Smooth muscle cell (in vitro differentiated cells): ENCODE measurements at regions not wholly inside any gene's neighbourhood (a gene's known extent, or its start where the extent isn't known, plus 50 kb on each side); places are given as distances from the start of the nearest gene placed in this dataset.

Experiments used
- DNase-seq: peaks from one replicate; lab custom pipeline; 2025; ENCODE audit not compliant: unreplicated experiment; lab: John Stamatoyannopoulos, UW
- H2AFZ ChIP-seq: fragments of 200-600 bp; sonication (generic); 2 replicates; pipeline ENCODE4 v1.6.0; 2016; ENCODE audit warnings: antibody characterized with exemption, low read depth, mild to moderate bottlenecking
- H3F3A ChIP-seq: fragments of 200-600 bp; sonication (generic); 2 replicates; pipeline ENCODE4 v1.6.0; 2017; ENCODE audit warnings: antibody characterized with exemption, low read depth
- H3K27ac ChIP-seq: fragments of 200-600 bp; sonication (generic); 2 replicates; pipeline ENCODE4 v1.5.1; 2016; ENCODE audit warnings: low read depth, mild to moderate bottlenecking
- H3K27me3 ChIP-seq: fragments of 200-600 bp; sonication (generic); 2 replicates; pipeline ENCODE4 v1.6.1; 2016; ENCODE audit warnings: low read depth, mild to moderate bottlenecking
- H3K36me3 ChIP-seq: fragments of 200-600 bp; sonication (generic); 2 replicates; pipeline ENCODE4 v1.5.1; 2016; ENCODE audit warnings: low read depth
- H3K4me1 ChIP-seq: fragments of 200-600 bp; sonication (generic); 2 replicates; pipeline ENCODE4 v1.5.1; 2016; ENCODE audit warnings: low read depth
- H3K4me2 ChIP-seq: fragments of 200-600 bp; sonication (generic); 2 replicates; pipeline ENCODE4 v1.6.0; 2016; ENCODE audit warnings: mild to moderate bottlenecking
- H3K4me3 ChIP-seq: fragments of 200-600 bp; sonication (generic); 2 replicates; pipeline ENCODE4 v1.5.1; 2016; ENCODE audit warnings: mild to moderate bottlenecking
- H3K79me2 ChIP-seq: fragments of 200-600 bp; sonication (generic); 2 replicates; pipeline ENCODE4 v1.6.0; 2016; ENCODE audit warnings: low read depth, mild to moderate bottlenecking
- H3K9ac ChIP-seq: fragments of 200-600 bp; sonication (generic); 2 replicates; pipeline ENCODE4 v1.6.0; 2016; ENCODE audit warnings: low read depth
- H3K9me3 ChIP-seq: fragments of 200-600 bp; sonication (generic); replicated peaks from 2 replicates; pipeline ENCODE4 v1.5.1; 2016; ENCODE audit warnings: low read depth
- H4K20me1 ChIP-seq: fragments of 200-600 bp; sonication (generic); 2 replicates; pipeline ENCODE4 v1.6.0; 2016; ENCODE audit warnings: low read depth
- WGBS: methylation state at CpG from one replicate; pipeline ENCODE4 v1.1.7; 2016; ENCODE audit warnings: low lambda C conversion rate; 5-methylcytosine and 5-hydroxymethylcytosine counted together
- TF ChIP-seq, protein P1 (sequence below): fragments of 200-600 bp; sonication (generic); IDR thresholded peaks from 2 replicates; pipeline ENCODE4 v1.5.1; 2017; ENCODE audit warnings: borderline replicate concordance, mild to moderate bottlenecking, antibody characterized with exemption; ENCODE audit not compliant: insufficient read depth, poor library complexity, severe bottlenecking

DNA sequence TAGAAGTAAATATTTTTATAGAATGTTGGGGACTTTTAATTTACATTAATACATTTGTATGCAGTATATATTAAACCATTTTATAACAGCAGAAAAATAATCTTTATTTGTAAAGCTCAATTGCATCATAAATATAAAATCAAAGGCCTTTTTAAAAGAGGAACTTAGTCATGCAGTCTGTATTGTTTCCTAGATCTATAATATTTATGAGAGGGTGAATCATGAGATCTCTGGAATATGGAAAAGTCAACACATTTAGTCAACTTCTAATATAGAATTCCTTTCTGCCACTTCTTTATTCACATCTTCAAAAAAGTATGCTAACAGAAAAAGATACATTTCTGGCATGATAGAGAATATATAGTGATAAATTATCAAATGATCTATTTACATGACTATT lies 410.3 kb upstream of the ZNF385D start:
- Histone ChIP-seq H3F3A (no peaks in the 10 kb centered on the region), H3K4me1 (no peaks in the 10 kb centered on the region), H3K27me3 (no peaks in the 10 kb centered on the region), H3K36me3 (no peaks in the 10 kb centered on the region), H3K4me3 (no peak overlapping the region), H3K4me2 (no peak overlapping the region), H4K20me1 (no peaks in the 10 kb centered on the region), H3K9me3 (no peaks in the 10 kb centered on the region), H3K9ac (no peak overlapping the region), H2AFZ (no peak overlapping the region), H3K27ac (no peak overlapping the region), H3K79me2 (no peaks in the 10 kb centered on the region)
- TF ChIP-seq, protein P1, sequence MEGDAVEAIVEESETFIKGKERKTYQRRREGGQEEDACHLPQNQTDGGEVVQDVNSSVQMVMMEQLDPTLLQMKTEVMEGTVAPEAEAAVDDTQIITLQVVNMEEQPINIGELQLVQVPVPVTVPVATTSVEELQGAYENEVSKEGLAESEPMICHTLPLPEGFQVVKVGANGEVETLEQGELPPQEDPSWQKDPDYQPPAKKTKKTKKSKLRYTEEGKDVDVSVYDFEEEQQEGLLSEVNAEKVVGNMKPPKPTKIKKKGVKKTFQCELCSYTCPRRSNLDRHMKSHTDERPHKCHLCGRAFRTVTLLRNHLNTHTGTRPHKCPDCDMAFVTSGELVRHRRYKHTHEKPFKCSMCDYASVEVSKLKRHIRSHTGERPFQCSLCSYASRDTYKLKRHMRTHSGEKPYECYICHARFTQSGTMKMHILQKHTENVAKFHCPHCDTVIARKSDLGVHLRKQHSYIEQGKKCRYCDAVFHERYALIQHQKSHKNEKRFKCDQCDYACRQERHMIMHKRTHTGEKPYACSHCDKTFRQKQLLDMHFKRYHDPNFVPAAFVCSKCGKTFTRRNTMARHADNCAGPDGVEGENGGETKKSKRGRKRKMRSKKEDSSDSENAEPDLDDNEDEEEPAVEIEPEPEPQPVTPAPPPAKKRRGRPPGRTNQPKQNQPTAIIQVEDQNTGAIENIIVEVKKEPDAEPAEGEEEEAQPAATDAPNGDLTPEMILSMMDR: no peak
- DNase-seq: no peak

DNA sequence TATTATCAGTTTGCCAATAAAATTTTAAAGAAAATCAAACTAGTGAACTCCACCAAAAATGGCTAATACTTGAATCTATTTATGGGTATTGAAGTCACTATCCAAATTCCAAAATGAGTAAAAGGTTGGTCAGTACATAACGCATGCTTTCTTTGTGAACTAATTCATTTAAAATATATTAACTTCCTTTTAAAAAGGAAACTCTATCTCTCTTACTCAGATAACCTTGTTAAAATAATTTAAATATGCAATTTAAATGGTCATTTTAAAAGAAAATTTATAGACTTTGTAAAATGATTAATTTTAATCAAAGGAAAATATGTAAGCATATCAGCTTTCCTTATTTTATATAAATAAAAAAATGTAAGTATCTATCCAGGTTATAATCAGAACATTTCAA lies 419.4 kb upstream of the ZNF385D start:
- Histone ChIP-seq H3K9ac (no peak overlapping the region), H3K27me3 (no peaks in the 10 kb centered on the region), H3K9me3 (no peaks in the 10 kb centered on the region), H2AFZ (no peak overlapping the region), H4K20me1 (no peaks in the 10 kb centered on the region), H3K4me2 (no peak overlapping the region), H3F3A (no peaks in the 10 kb centered on the region), H3K4me1 (no peaks in the 10 kb centered on the region), H3K79me2 (no peaks in the 10 kb centered on the region), H3K27ac (no peak overlapping the region), H3K4me3 (no peak overlapping the region), H3K36me3 (no peaks in the 10 kb centered on the region)
- WGBS: 98% methylated on average over 1 of the region's 1 CpG
- DNase-seq: no peak
- TF ChIP-seq, protein P1: no peak

DNA sequence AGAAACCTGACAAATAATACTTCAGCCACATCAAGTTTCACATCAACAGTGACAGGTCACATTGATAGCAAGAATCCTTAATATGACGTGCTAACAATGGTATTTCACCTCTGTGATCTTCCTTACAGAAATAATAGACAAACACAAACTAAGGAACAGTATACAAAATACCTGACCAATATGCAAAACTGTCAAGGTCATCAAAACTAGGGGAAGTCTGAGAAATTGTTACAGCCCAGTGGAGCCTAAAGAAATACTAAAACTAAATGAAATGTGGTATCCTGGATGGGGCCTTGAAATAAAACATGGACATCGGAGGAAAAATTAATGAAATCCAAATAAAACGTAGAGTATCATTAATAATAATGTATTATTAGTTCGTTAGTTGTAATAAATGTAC lies 422.0 kb upstream of the ZNF385D start:
- H2AFZ ChIP-seq: no peak overlapping the region
- no peaks in the 10 kb centered on the region for H4K20me1 ChIP-seq
- H3K36me3 ChIP-seq: no peaks in the 10 kb centered on the region
- H3K4me2 ChIP-seq: no peak overlapping the region
- H3K27me3 ChIP-seq: no peaks in the 10 kb centered on the region
- DNase-seq: no peak
- no peaks in the 10 kb centered on the region for H3K79me2 ChIP-seq
- H3K9me3 ChIP-seq: no peaks in the 10 kb centered on the region
- no peak overlapping the region for H3K9ac ChIP-seq
- TF ChIP-seq, protein P1: no peak
- 88% methylated on average over 4 of the region's 4 CpGs for WGBS
- H3K4me1 ChIP-seq: no peaks in the 10 kb centered on the region
- no peaks in the 10 kb centered on the region for H3F3A ChIP-seq
- no peak overlapping the region for H3K4me3 ChIP-seq
- H3K27ac ChIP-seq: no peak overlapping the region

DNA sequence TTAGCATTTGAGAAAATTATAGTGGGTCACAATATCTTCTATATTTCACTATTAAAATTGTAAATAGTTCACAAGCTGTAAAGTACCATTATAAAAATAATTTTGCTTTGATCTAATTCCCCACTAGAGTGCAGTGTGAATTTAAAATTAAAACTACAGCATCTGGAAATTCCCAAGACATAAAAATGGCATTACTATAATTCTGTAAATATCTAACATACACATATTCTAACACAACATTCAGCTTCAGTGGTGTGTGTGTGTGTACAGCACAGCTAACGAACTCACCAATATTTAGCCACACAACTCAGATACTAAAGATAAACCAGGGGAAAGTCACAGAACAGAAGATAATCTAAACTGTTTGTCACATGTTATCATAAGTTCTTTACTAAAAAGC lies 424.9 kb upstream of the ZNF385D start:
- TF ChIP-seq, protein P1: peak; percentile 28
- no peak for DNase-seq
- Histone ChIP-seq H3K4me3 (no peak overlapping the region), H3K9me3 (no peaks in the 10 kb centered on the region), H3K9ac (no peak overlapping the region), H3K79me2 (no peaks in the 10 kb centered on the region), H2AFZ (no peak overlapping the region), H3K36me3 (no peaks in the 10 kb centered on the region), H4K20me1 (no peaks in the 10 kb centered on the region), H3K4me2 (no peak overlapping the region), H3K27ac (no peak overlapping the region), H3K27me3 (no peaks in the 10 kb centered on the region), H3K4me1 (no peaks in the 10 kb centered on the region), H3F3A (no peaks in the 10 kb centered on the region)
- WGBS: 78% methylated on average over 1 of the region's 1 CpG
